ENCODE measurements at regions not wholly inside any gene's neighbourhood (a gene's known extent, or its start where the extent isn't known, plus 50 kb on each side); places are given as distances from the start of the nearest gene placed in this dataset.

DNA sequence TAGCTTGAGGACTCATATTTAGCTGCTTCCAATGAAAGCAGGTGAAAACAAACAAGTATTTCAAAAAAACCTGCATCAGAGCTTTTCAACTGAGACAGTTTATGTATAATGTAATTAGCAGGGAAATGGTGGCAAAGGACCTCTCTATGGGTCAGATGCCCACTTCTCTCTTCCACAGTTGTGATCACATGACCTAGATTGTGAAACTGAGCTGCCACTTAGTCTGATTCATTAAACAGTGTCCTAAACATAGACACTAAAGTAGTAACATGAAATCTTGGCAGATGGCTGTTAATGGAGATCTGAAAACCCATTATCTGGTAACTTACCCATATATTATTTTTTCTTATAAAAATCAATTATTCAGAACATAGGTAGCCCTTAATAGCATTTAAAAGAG lies 663.6 kb upstream of the RIOK2 start:
- TF ChIP-seq POLR2AphosphoS5 (IDR thresholded peaks at IDR 0.05; ENCODE audit: low read depth, low read length) (no peak), POLR2A (IDR thresholded peaks at IDR 0.05; ENCODE audit: low read depth, low read length) (no peak), TAF1 (IDR thresholded peaks at IDR 0.05; ENCODE audit: borderline replicate concordance, low read depth, low read length) (no peak)

Measured in GM12892 (cell line).